NOMO-1 (cell line): ENCODE measurements at regions not wholly inside any gene's neighbourhood (a gene's known extent, or its start where the extent isn't known, plus 50 kb on each side); places are given as distances from the start of the nearest gene placed in this dataset.
"Not testable (repeated sequence)": the region's sequence is repeated elsewhere in the genome, so short reads cannot be mapped to it uniquely, and the experiment has no call there.

Experiments
- DNase-seq, 2 experiments: peaks; one replicate each; lab custom pipeline; 2025; ENCODE audit not compliant: unreplicated experiment in 2 of 2; lab: John Stamatoyannopoulos, UW

DNA sequence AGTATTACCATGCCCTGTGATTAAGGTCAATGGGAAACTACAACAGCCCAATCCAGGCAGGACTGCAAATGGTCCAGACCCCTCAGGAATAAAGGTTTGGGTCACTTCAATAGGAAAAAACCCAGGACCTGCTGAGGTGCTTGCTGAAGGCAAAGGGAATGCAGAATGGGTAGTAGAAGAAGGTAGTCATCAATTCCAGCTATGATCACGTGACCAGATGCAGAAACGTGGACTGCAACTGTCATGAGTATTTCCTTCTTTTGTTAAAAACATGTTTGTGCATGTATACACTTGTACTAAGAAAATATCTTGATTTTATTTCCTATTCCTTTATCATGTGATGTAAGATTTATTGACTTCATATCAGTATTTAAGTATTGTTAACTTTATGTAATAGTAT is 319.6 kb upstream of the FGF16 start:
- DNase-seq: not testable (repeated sequence)

DNA sequence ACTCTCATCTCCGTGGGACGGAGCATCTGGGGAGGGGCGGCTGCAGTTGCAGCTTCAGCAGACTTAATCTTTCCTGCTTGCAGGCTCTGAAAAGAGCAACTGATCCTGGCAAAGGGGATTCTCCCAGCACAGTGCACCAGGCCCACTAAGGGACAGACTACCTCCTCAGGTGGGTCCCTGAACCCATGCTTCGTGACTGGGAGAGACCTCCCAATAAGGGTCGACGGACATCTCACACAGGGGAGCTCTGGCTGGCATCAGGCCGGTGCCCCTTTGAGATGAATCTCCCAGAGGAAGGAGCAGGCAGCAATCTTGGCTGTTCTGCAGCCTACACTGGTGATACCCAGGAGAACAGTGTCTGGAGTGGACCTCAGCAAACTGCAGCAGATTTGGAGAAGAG is 303.3 kb upstream of the FGF16 start:
- DNase-seq: no peak

DNA sequence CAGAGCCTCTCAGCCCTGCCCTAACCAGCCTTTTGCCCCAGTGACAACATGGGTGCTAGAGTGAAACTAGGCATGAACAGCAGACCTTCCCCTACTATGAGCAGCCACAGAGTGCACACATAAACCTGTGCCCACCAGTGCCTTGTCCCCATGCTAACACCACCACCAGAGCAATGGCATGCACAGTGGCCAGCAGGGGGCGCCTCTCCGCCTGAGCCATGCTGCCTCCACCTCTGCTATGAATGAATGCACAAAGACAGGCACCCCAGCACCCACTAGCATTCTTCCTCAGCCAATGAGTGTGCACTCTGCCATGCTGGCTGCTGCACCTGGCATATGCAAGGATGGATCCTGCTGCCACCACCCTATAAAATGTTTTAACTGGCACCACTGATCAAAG is 286.9 kb upstream of the FGF16 start:
- no peak for DNase-seq

DNA sequence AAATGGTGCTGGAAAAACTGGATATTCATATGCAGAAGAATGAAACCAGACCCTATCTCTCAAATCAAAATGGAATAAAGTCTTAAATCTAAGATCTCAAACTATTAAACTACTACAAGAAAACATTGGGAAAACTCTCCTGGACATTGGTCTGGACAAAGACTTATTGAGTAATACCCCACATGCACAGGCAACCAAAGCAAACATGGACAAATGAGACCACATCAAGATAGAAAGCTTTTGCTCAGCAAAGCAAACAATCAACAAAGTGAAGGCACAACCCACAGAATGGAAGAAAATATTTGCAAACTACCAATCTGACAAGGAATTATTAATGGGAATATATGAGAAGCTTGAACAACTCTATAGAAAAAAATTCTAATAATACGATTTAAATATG is 284.4 kb upstream of the FGF16 start:
- DNase-seq: no peak

DNA sequence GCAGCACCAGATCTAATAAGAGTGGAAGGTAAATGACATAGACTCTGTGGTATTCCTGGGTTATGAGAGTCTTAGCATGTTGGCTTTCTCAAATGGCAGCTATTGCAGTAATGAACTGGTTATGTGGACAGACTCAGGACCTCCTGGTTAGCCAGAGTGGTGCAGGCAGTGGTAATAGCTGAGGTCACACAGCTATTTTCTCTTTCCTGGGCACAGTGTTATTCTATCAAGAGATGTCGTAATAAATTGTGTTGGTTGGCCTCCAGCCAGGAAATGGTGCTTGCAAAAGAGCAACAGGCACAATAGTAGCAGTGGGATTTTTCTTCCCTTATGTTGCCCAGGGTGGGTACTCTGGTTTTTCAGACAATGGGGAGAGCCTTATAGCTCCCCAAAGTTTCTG is 279.2 kb upstream of the FGF16 start:
- DNase-seq: no peak

DNA sequence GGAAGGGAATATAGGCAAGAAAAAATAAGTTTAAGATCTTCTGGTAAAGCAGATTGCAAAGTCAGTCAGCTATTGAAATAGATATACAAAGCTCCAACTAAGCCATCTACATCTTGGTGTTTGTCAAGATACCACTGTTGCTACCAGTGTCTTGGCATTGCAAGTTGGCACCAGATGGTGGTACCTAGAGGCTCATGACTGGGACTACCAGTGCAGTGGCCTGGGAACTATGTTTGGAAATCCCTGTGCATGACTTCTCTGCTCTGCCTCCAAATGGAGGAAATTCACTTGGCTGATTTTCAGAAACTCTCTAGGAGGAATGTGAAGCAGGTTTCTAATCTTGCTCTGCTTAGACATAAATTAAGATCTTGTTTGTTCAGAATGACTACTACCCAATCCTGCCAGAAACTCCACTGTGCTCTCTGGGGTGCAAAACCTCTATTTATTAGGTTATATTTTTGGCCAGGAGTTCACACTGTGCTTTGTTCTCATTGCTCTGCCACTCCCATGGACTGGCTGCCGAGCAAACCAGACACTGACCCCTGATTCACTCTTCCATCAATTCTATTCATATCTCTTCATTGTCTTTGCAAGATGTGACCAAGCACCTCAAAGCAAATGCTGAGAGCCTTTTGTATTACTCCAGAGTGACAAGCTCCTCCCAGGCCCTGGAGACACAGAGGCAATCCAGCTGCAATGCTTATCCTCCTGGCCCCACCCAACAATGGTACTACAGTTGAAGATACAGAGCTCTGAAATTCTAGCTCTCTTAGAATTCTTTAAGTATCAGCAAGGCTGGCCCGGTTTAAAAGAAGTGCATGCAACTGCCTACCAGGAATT is 272.3 kb upstream of the FGF16 start:
- DNase-seq: no peak

DNA sequence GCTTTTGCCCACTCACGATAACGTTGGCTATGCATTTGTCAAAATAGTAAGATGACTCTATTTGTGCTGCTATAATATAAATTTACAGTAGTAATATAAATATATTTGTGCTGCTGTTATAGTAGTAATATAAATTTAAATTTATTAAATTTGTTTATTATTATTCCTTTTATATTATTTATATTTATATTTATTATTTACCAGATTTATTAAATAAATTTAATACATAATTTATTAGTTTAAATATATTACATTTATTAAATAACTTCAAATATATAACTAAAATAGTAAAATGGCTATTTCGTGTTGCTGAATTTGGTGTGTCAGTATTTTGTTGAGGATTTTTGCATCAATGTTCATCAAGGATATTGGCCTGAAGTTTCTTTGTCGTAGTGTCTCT is 246.5 kb upstream of the FGF16 start:
- DNase-seq: no peak

DNA sequence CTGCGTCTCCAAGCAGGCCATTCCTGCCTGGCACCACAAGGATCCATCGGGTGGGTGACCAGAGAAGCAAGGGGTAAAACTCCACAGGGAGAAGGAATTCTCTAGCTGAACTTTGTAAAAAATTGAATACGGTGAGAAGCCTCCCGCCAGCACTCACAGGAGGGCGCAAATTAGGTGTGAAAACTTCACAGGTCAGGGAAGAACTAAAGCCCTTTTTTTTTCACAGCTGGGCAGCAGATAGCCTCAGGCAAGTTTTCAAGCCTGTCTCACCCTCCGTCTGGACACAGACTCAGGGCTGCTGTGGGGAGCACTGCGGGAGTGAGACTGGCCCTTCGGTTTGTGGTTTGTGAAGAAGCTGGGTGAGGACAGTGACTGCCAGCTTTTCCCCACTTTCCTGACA is 224.1 kb upstream of the FGF16 start:
- DNase-seq: no peak

DNA sequence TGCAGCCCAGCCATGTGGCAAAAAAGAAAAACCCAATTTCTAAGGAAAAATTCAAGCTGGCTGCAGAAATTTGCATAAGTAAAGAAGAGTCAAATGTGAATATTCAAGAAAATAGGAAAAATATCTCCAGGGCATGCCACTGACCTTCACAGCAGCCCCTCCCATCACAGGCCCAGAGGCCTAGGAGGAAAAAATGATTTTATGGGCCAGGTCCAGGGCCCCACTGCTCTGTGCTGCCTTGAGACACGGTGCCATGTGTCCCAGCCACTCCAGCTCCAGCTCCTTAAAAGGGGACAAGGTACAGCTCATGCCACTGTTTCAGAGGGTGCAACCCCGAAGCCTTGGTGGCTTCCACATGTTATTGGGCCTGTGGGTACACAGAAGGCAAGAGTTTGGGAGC is 182.7 kb upstream of the FGF16 start:
- DNase-seq: no peak

DNA sequence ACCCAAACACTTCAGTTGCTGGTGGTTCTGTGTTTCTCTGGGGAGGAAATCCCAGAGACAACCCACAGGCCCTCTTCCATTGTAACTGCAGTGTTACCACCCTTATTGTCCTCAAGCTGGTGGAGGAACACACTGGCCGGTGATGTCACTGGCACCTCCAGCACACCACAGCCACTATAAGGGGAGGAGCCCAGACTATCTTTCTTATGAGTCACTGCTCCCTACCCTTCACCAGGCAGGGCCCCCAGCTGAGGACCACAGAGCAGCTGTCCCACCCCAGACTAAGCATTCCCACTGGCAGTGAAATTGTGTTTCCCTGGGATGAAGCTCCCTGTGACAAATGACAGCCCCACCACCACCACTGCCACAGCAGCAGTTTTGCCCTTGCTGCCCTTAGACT is 171.8 kb upstream of the FGF16 start:
- DNase-seq: no peak

DNA sequence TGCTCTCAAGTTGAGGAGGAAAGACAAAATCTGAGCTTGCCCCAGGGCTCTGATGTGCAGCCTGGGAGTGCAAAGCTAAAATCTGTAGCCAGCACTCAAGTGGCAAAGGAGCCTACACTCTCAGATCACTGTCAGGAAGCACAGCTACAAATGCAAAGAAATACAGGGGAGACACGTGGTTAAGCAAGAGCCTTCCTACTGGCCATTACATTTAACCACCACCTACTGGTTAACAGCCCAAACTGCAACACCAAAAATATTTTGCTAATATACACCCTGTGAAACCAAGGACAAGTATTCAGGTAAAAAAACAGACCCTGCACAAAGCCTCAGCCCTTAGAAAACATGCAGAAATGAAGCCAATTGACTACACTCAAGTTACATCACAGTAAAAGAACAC is 170.4 kb upstream of the FGF16 start:
- no peak for DNase-seq

DNA sequence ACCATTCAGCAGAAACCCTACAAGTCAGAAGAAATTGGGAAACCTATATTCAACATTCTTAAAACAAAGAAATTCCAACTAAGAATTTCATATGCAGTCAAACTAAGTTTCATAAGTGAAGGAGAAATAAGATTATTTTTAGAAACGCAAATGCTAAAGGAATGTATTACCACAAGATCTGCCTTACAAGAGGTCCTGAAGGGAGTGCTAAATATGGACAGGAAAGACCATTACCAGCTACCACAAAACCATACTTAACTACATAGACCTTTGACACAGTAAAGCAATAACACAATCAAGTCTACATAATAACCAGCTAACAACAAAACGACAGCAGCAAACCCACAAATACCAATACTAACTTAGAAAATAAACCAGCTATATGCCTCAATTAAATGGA is 169.3 kb upstream of the FGF16 start:
- no peak for DNase-seq

DNA sequence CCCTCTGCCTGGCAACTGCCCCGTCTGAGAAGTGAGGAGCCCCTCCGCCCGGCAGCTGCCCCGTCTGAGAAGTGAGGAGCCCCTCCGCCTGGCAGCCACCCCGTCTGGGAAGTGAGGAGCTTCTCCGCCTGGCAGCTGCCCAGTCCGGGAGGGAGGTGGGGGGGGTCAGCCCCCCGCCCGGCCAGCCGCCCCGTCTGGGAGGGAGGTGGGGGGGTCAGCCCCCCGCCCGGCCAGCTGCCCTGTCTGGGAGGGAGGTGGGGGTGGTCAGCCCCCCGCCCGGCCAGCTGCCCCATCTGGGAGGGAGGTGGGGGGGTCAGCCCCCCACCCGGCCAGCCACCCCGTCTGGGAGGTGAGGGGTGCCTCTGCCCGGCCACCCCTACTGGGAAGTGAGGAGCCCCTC is 167.8 kb upstream of the FGF16 start:
- not testable (repeated sequence) for DNase-seq

DNA sequence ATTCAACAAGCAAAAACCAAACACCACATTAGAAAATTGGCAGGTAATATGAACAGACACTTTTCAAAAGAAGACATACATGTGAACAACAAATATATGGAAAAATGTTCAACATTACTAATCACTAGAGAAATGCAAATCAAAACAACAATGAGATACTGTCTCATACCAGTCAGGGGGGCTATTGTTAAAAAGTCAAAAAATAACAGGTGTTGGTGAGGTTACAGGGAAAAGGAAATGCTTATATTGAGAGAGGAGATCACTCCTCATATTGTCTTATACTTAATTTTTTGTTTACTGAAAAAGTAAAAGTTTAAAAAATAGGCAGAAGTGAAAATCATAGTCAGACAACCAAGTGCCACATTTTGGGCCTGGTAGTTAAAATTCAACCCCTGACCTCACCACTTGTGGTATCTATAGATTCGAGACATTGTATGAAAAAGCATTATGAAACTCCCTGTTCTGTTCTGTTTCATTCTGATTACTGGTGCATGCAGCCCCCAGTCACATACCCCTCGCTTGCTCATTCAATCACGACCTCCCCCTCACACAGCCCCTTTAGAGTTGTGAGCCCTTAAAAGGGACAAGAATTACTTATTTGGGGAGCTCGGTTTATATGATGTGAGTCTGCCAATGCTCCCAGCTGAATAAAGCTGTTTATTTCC is 153.7 kb upstream of the FGF16 start:
- no peak for DNase-seq

DNA sequence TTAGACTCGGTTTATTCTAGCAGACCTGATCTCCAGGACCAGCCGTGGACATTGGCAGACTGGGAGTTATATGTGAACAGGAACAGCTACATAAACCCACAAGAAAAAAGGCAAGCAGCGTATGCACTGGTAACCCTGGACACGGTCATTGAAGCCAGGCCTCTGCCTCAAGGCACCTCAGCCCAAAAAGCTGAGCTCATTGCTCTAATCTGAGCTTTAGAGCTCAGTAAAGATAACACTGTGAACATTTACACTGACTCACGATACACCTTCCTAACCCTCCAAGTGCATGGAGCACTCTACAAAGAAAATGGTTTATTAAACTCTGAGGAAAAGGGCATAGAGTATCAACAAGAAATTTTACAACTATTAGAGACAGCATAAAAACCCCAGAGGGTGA is 148.9 kb upstream of the FGF16 start:
- DNase-seq: no peak

DNA sequence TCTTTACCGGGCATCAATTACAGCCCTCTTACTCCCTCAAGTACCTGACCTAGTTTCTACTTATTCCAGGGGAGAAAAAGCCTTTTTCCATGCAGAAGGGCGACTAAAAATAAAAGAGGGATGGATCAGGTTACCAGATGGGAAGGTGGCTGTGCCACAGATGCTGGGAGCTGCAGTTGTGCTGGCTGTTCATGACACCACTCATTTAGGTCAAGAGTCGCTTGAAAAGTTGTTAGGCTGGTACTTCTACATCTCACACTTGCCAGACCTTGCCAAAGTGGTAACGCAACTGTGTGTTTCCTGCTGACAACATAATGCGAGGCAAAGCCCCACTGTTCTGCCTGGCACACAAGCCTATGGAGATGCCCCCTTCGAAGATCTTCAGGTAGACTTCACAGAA is 148.4 kb upstream of the FGF16 start:
- no peak for DNase-seq

DNA sequence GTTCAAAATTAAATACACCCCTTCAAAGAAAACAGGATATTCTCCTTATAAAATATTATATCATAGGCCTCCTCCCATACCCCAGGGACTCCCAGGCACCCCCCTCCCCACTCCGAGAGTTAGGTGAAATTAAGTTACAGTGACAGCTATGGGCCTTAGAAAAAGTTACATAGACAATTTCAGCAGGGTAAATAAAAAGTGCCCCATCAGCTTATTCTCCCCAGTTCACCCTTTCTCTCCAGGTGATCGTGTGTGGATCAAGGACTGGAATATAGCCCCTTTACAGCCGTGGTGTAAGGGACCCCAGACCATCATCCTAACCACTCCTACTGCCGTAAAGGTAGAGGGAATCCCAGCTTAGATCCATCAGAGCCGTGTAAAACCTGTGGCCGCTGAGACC is 147.6 kb upstream of the FGF16 start:
- no peak for DNase-seq

DNA sequence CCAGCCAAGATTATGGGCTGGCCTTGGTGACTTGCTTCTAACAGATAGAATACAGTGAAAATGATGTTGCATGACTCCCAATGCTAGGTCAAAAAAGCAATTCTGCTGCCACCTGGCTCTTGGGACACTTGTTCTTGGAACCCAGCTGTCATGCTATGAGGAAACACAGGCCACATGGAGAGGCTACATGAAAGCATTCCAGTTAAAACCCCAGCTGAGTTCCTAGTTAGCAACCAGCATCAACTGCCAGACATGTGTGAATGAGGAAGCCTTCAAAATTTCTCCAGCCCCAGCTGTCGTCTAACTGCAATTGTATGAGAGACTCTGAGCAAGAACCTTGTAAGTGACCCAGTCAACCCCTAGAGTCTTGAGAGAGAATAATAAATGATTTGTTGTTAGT is 105.2 kb upstream of the FGF16 start:
- DNase-seq: no peak

DNA sequence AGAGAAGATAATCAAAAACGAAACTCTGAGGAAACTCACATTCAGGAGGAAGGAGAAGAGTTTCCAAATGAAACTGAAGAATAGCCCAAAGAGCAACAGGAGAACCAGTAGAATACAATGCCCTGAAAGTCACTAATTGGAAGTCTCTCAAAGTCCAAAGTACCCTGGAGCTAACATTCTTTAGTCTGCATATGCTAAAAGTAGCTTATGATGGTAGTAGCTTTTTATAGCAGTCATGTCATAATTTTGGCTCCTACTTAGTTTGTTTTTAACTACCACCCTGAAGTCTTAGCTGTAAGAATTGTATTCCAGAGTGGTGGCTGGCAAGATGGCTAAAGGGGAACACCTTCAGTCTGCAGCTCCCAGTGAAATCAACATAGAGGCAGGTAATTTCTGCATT is 100.3 kb upstream of the FGF16 start:
- DNase-seq: no peak

DNA sequence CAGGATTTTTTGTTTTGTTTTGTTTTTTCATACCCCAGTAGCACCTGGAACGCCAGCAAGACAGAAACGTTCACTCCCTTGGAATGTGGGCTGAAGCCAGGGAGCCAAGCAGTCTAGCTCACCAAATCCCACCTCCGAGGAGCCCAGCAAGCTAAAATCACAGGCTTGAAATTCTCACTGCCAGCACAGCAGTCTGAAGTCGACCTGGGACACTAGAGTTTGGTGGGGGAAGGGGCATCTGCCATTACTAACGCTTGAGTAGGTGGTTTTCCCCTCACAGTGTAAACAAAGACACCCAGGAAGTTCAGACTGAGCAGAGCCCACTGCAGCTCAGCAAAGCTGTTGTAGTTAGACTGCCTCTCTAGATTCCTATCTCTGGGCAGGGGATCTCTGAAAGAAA is 99.6 kb upstream of the FGF16 start:
- no peak for DNase-seq

DNA sequence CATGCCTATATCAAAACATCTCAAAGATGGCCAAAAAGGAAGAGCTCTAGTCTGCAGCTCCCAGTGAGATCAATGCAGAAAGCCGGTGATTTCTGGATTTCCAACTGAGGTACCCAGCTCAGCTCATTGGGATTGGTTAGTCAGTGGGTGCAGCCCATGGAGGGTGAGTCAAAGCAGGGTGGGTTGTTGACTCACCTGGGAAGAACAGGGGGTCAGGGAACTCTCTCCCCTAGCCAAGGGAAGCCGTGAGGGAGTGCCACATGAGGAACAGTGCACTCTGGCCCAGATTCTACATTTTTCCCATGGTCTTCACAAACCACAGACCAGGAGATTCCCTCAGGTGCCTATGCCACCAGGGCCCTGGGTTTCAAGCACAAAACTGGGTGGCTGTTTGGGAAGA is 57.3 kb upstream of the FGF16 start:
- no peak for DNase-seq

DNA sequence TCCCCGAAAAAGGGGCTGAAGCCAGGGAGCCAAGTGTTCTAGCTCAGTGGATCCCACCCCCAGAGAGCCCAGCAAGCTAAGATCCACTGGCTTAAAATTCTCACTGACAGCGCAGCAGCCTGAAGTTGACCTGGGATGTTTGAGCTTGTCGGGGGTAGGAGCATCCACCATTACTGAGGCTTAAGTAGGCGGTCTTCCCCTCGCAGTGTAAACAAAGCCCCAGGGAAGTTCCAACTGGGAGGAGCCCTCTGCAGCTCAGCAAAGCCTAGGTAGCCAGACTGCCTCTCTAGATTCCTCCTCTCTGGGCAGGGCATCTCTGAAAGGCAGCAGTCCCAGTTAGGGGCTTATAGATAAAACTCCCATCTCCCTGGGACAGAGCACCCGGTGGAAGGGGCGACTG is 56.8 kb upstream of the FGF16 start:
- not testable (repeated sequence) for DNase-seq

DNA sequence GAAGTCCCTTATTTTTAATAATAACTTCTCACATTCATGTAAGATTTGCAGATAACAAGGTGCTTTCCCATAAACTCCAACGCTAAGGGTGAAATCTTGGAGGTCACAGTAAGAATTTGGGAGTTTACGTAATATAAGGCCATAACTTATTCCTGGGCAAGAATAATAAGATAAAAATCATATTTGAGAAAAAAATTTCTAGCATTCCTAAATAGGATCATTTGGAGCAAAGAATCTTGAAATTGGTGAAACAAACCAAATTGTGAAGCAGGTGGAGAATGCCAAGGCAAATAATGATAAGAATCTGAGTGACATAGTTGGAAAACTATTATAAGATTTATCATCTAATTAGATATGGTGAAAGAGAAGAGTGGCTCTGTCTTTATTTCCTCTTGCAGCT is 50.4 kb upstream of the FGF16 start:
- no peak for DNase-seq
